ACHN (cell line): ENCODE measurements at regions not wholly inside any gene's neighbourhood (a gene's known extent, or its start where the extent isn't known, plus 50 kb on each side); places are given as distances from the start of the nearest gene placed in this dataset.
"Not testable (repeated sequence)": the region's sequence is repeated elsewhere in the genome, so short reads cannot be mapped to it uniquely, and the experiment has no call there.

Experiments
- DNase-seq: peaks from one replicate; pipeline ENCODE4 v3.0.0-alpha.2; 2015
- in situ Hi-C: cut with HindIII; loops from 2 replicates; pipeline ENCODE4 v1.10.0; 2017; ENCODE audit warnings: low sequenced_read_pairs, low pct_ligation_motif_present, low pct_unique_long_range_greater_than_20kb

DNA sequence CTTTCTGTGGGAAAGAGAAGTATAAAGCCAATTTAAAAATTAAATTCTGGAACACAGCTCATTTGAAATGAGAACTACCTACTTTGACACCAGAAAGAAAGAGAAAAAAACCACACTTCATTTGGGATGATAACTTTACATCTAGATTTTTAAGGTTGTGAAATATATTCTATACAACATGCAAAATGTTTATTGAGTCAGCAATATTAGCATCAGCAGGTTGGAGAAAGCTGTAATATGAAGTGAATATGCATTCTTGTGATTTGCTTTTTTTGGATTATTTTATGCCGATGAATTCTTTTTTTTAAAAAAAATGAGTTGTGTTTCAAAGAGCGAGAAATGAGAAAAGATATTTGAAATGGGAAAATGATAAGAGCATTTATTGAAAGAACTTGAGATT lies 307.0 kb upstream of the DPPA4 start:
- in situ Hi-C loops = no loop called here
- no peak for DNase-seq

DNA sequence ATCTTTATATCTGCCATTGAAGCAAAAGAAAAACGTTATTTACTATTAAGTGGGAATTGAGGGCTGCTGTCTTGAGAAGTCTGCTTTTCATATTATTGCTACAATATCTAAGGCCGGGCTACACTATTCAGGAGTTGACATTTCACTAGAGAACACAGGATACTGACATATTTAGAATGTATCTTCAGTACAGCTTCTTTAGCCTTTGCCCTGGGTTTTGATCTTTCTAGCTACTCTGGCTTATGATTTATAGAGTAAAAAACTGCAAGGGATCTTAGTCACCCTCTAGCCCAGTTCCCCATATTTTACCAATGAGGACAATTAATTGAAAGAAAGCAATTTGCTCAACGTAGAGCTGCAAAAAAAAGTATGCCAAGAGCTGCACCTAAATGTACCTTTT lies 307.4 kb upstream of the DPPA4 start:
- in situ Hi-C loops = no loop called here
- peak; percentile 19 for DNase-seq

- in situ Hi-C loops = no loop called here
- no peak for DNase-seq
These were observed 310.7 kb upstream of the DPPA4 start for GRCh38 chr3:109648027-109648426.

DNA sequence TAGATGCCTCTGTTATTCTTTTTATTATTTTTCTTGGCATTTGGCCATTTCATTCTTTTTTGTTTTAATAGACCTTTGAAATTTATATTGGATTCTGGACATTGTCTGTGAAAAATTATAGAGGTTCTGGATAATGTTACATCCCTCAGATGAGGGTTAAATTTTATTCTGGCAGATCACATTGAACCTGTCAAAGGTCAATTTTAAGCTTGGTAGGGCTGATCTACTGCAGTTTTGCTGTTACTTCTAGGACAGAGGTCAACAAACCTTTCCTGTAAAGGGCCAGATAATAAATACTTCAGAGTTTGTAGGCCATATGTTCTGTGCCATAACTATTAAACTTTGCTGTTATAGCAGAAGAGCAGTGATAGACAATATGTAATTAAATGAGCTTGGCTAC lies 318.9 kb upstream of the DPPA4 start:
- in situ Hi-C loops = no loop called here
- no peak for DNase-seq

- in situ Hi-C loops = no loop called here
- no peak for DNase-seq
These were observed 341.3 kb upstream of the DPPA4 start for GRCh38 chr3:109678600-109678999.

DNA sequence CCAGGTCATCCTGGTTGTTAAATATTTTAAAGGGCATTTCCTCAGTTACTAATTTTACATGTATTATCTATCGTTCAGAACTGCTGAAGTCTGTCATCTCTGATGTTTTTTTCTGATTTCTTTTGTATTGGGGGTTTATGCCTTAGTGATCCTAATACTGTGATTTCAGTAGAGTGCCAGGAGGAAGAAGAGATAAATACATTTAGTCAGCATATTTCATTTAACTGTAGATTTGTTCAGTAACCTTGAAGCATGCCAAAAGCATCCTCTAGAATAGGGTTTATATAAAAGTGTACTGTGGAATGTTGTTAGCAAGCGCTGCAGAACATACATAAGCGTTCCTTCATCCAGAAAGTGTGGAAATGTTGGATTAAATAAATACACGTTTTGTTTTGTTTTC lies 342.3 kb upstream of the DPPA4 start:
- in situ Hi-C loops = no loop called here
- DNase-seq = no peak

DNA sequence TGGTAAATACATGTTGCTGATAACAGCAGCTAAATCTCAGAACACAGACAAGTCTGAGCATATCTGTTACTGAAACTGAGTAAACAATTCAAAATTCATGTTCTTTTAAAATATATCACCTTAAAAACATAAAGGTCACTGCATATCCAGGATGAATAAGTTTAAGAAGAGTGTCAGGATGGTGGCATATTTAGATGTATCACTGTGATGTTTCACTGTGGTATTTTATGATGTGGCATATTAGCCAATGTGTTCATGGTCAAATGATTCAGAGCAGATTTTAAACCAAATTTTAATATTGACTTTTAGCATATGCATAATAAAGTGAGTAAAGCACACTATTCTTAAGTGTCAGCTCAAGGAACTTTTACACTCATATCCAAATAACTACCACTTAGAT lies 346.4 kb upstream of the DPPA4 start:
- in situ Hi-C loops = no loop called here
- DNase-seq = no peak

DNA sequence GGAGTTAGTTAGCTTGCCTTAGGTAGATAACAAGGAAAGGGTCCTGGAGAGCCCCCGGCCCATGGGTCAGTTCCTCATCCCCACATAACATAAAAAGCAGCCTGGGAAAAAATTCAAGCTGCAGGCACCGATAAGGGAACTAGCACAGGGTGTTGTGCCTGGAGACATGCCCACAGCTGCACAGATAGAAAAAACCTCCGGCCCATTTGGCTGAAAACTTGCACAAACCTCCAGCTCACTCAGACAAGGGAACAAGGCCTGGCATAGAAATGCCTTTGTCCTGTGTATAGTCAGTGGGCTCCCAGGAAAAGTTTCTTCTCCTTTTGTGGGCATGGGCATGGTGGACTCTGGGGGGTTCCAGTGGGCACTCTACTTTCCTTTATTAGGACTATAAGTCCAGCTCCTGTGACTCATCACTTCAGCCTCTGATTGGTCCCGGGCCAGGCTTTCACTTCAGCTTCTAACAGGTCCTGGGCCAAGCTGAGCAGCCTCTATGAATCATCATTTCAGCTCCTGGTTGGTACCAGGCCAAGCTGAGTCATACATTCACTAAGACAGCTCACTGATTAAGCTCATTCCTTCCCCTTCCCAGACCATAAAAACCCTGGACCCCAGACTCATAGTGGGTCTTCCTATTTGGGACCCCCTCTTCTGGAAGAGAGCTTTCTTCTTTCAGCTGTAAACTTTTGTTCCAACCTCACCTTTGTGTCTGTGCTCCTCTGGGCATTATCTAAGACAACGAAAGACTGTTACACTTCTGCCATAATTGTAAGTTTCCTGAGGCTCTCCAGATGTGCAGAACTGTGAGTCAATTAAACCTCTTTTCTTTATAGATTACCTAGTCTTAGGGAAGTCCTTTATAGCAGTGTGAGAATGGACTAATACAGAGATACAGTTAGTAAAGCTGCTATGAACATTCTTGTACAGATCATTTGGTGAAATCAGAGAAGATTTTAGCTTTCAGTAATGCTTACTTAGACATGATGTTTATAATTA lies 348.0 kb upstream of the DPPA4 start:
- in situ Hi-C loops = no loop called here
- peak; percentile 93 for DNase-seq

- no peak for DNase-seq
- in situ Hi-C loops = no loop called here
These were observed 350.3 kb upstream of the DPPA4 start for GRCh38 chr3:109687626-109688025.

DNA sequence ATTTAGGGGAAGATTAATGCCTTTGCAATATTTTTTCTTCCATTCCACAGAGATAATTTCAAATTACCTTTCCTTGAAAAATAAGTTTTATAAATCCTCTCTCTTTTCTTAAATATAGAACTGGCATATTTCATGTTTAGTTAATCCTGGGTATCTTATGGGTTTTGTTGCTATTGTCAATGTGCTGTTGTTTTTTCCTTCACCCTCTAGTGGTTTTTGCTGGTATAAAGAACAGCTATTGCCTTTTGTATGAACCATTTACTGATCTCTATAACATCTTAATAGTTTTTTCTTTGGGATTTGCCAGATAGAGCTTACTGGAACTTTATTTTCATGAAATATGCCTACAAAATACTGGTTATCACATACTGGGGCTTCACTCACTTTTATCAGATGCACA lies 359.6 kb upstream of the DPPA4 start:
- in situ Hi-C loops = no loop called here
- DNase-seq = no peak

DNA sequence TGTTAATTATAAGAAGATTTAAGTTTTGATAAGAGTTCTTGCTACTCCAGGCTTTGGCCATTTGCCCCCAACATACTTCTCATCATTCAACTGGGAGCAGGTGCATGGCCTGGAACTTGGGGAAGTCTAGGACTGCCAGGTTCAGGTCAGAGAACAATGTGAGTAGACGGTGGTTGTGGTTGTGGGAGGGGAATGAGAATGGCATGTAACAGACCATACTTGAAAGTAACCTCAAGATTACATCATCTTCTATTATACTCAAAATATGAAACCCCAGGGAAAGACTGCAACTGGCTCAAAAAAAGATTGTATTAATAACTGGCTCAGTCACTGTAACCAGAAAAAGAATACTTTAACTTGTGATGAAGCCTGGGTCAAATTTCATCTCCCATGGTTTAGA lies 364.9 kb upstream of the DPPA4 start:
- peak; percentile 12 for DNase-seq
- in situ Hi-C loops = no loop called here

DNA sequence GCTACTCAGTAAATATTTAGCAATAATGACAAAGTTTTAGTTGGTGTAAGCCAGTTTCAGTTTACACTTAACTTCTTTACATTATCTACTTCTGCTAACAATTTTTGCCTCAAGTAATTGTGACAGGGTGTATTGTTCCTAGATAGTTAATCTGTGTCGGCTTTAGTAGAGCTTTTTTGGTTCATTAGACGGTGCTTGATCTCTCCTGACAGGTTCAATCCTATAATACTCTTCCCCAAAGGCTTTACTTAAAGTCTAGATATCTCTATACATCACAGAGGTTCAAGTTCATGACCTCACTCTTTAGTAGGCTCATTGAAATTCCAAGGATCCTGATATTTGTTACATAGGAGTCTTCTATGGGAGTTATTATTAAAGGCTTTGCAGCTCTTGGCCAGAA lies 365.6 kb upstream of the DPPA4 start:
- DNase-seq = no peak
- in situ Hi-C loops = no loop called here

DNA sequence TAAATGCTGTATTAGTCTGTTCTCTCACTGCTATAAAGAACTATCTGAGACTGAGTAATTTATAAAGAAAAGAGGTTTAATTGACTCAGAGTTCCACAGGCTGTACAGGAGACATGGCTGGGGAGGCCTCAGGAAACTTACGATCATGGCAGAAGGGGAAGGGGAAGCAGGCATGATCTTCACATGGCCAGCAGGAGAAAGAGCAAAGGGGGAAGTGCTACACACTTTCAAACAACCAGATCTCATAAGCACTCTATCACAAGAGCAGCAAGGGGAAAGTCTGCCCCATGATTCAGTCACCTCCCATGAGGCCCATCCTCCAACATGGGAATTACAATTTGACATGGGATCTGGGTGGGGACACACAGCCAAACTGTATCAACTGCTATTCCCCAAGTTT lies 367.8 kb upstream of the DPPA4 start:
- DNase-seq, in situ Hi-C loops: not testable (repeated sequence)

DNA sequence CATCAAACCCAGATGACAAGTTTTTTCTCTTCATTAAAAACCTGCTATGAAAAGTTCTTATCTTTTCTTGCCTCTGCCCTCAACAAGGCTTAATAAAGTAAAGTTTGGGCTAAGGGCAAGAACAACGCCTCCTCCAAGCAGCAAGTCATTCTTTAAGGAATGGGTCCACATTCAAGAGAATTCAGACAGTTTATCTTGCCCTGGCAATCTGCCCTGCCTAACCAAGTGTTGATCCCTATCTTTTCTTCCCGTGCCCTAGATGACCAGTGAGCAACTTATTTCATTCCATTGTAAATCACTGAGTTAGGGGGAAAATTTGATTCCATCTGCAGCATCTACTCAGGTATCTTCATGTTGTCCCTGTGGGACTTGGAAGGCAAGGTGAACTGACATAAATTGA lies 370.3 kb upstream of the DPPA4 start:
- DNase-seq = no peak
- in situ Hi-C loops = no loop called here

DNA sequence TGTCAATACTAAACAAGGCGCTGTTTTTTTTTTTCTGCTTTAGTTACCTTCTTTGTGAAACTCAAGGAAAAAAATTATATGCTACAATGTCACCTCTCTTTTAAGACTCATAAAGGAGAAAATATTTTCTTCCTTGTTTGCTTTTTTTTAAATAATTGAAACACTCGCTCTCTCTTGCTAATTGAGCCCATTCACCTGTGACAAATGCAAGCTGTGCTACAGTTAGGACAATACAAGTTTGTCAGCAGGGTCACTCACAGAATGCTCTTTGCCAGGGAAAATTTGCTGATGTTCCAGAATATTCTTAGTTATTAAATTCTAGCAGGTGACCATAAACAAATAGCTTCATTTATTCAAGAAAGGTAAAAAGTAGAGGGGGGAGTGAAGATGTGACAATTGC lies 375.9 kb upstream of the DPPA4 start:
- no peak for DNase-seq
- in situ Hi-C loops = no loop called here

- no peak for DNase-seq
- in situ Hi-C loops = no loop called here
These were observed 378.4 kb upstream of the DPPA4 start for GRCh38 chr3:109715707-109716106.

GRCh38 chr3:109718850-109719249 lies 381.5 kb upstream of the DPPA4 start:
- in situ Hi-C loops = no loop called here
- DNase-seq = no peak

DNA sequence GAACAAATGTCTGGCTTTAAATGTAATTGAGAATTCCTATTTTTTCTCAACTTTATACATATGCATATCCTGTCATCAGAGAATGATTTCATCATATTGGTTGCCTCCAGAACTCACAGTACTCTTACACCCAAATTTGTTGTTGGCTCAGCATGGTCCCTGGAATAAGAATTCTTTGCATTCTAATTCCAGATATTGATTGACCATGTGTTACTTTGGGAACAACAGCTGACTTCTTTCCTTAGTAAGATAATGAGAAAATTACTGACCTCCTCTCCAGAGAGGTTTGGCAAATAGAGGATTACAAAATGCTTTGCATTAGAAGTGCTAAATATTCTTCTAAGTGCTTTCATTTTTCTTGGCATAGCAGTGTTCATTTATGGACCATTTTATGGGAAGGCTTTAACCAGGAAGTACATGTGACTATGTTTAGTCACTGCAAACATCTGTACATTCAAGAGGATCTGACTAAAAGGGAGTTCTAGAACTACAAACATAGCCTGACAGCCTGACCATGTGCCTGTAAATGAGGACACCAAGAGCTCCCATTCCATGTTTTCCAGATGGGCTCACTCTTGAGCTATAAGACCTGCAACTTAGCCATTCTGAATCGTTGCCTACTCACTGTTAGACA lies 391.6 kb upstream of the DPPA4 start:
- in situ Hi-C loops = no loop called here
- DNase-seq = no peak

- peak; percentile 52 for DNase-seq
- in situ Hi-C loops = no loop called here
These were observed 394.5 kb upstream of the DPPA4 start for GRCh38 chr3:109731639-109732473.
